ENCODE measurements at regions not wholly inside any gene's neighbourhood (a gene's known extent, or its start where the extent isn't known, plus 50 kb on each side); places are given as distances from the start of the nearest gene placed in this dataset.

GRCh38 chr5:3393122-3393919 lies 202.3 kb upstream of the IRX1 start:
- DNase-seq, result no peak

DNA sequence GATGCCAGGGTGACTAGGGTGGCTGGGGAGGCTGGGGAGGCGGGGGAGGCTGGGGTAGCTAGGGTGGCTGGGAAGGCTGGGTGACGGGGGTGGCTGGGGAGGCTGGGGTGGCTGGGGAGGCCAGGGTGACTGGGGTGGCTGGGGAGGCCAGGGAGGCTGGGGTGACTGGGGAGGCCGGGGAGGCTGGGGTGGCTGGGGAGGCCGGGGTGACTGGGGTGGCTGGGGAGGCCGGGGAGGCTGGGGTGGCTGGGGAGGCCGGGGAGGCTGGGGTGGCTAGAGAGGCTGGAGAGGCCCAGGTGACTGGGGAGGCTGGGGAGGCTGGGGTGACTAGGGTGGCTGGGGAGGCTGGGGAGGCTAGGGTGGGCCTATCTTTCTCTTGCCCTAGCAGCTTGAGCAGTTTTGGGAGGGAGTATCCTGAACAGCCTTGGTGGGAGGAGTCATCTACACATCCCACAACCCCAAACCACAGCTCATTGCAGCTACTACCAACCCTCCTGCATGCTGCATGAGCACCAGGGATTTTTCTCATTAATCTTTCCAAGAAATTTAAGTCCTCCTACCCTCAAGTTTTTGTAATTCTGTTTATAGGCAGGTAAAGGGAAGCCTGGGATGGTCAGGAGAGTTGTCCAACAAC lies 203.2 kb upstream of the IRX1 start:
- DNase-seq, result no peak

DNA sequence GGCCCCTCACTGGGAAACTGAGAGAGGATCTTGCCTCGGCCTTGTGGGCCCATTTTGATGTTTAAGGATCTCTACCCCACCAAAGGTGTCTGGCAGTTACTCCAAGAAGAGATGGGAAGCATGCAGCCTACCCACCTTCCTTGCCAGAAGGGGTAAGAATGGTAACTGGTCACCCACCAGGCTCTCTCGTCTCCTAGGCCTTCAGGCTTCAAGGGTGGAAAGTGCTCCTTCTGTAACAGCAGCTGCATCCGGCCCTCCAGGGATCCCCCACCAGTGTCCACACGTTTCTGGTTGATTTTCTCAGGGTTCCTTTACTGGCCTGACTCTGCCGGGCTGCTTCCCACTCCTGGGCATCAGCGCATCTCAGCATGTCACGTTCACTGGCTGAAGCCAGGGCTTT lies 204.4 kb upstream of the IRX1 start:
- no peak for DNase-seq

- no peak for DNase-seq
Measured at GRCh38 chr5:3389471-3390026, 206.1 kb upstream of the IRX1 start.

DNA sequence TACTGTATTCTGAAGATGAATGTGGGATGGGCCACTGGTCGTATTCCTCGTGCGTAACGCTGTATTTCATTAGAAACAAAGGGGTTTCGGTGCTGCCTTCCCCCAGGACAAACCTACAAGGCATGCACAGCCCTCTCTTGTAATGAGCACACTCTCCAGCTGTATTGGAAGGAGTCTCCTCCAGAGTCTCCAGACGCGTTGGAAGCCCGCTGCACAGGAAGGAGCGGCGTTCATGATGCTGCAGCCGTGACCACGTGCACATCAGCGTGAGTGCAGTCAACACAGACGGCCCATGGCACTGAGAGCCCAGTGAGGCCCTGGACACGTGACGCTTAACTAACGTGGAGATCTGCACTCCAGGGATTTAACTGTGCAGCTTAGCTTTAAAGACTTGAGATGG lies 209.0 kb upstream of the IRX1 start:
- no peak for DNase-seq

- no peak for DNase-seq
Measured at GRCh38 chr5:3385991-3386519, 209.6 kb upstream of the IRX1 start.

DNA sequence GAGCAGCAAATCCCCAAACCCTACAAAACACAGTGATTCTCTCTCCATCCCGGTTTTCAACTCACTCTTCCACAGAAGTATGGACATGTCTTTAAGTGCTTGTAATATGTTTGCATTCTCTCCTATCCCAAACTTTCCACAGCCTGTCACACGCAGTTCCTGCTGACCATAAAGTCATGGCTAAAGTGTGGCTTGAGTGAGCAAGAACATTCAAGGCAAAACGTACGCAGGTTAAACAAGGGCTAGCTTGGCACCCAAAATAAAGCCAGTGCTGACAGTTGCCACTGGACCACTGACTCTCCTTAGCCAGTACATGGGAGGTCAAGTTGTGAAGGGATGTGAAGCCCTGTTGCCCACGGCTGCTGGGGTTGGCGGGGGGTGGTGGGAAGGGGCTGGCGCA lies 211.1 kb upstream of the IRX1 start:
- DNase-seq, result no peak

- DNase-seq, result no peak
Measured at GRCh38 chr5:3382782-3383181, 212.8 kb upstream of the IRX1 start.

DNA sequence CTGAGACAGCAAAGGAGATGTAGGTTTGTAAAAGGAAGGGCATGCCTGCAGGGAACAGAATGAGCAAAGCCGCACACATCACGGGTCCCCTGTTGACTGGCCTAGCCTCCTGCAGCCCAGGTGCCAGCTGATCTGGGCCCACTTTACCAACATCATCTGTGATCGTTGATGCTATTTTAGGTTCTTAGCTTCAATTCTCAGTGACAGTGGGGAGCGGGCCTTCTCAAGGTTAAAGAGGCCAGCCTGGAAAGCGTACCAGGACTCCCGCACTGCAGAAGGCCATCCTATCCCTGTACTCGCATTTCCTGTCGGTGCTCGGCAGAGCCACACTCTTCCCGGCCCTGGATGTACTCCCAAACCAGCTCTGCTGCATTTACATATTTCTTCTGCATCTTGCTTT lies 213.5 kb upstream of the IRX1 start:
- DNase-seq, result no peak

- no peak for DNase-seq
Measured at GRCh38 chr5:3381206-3381825, 214.3 kb upstream of the IRX1 start.

DNA sequence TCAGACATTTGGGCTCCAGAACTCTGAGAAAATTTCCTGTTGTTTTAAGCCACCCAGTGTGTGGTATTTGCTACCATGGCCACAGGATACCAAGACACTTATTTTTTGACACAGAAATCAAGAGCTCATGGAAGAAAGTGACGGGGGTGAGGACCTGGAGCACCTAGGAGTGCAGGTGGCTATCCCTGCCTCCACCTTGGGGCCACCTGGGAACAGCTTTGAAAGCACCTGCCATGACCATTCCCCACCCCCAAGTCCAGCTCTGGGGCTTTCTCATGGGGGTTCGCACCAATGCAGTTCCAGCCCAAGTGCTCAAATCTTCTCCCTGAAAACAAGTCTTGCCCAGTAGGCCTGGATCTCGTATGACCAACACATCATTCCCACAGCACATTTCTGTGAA lies 214.9 kb upstream of the IRX1 start:
- no peak for DNase-seq

DNA sequence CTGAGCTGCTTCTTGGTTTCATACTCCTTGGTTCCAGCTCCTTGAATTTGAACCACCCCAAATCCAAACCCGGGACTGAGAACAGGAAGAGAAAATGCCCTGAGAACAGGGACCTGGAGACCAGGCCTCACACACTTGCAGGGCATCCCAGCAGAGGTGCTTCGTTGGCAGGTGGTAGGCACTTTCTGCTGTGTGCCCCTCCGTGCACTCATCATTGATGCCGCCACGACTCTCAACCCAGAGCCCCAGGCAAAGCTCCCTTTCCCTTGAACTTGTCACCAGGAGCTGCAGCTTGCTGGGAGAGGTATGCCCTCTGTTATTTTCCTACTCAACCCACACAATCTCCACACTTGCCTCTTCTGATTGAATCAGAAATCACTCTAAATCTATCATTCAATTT lies 217.8 kb upstream of the IRX1 start:
- DNase-seq, result no peak

DNA sequence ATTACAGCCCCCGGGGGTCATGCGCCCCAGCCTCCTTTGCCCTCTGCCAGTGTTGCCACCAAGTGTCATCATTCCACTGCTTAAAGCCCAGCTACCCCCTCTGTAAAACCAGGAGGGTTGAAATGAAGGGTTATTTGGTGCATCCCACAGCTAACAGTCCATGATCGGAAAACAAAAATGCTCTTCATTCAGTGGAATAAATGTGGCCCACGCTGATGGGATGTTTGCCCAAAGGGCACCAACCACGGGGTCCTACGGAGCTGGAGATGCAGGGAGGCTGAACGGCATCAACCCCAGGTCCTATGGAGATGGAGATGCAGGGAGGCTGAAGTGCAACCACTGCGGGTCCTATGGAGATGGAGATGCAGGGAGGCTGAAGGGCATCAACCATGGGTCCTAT lies 218.5 kb upstream of the IRX1 start:
- DNase-seq, result no peak

- no peak for DNase-seq
Measured at GRCh38 chr5:3376611-3377010, 219.0 kb upstream of the IRX1 start.

GRCh38 chr5:3375586-3376311 lies 219.9 kb upstream of the IRX1 start:
- no peak for DNase-seq

DNA sequence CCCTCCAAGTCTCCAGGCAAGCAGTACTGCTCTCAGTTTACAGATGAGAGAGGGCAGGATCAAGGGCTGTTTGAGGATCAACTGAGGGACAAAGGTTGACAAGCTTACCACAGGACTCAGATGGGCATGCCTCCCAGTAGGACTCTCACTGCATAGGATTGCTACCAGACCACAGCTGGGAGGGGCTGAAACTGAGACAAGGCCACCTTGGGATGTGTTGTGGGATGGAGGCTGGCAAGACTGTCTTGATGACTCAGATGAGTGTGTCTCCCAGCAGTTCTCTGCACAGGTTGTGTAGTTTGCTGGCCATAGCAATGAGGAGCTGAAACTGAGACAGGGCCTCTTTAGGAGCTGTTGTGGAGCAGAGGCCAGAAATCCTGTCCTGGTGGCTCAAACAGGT lies 222.2 kb upstream of the IRX1 start:
- DNase-seq, result no peak

DNA sequence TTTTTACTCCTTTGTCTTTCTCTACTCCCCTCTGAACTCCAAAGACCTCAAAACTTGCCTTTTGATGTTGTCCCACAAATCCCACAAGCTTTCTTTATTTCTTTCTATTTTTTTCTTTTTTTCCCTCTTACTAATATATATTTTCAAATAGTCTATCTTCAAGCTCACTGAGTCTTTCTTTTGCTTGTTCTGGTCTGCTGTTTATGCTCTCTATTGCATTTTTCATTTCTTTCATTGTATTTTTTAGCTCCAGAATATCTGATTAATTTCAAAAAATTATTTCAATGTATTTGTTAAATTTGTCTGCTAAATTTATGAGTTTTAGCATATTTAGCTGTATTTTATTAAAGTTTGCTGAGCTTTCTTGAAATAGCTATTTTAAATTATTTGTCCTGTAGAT lies 223.3 kb upstream of the IRX1 start:
- no peak for DNase-seq

- no peak for DNase-seq
Measured at GRCh38 chr5:3365501-3366215, 230.0 kb upstream of the IRX1 start.

GRCh38 chr5:3364941-3365340 lies 230.7 kb upstream of the IRX1 start:
- DNase-seq, result no peak

DNA sequence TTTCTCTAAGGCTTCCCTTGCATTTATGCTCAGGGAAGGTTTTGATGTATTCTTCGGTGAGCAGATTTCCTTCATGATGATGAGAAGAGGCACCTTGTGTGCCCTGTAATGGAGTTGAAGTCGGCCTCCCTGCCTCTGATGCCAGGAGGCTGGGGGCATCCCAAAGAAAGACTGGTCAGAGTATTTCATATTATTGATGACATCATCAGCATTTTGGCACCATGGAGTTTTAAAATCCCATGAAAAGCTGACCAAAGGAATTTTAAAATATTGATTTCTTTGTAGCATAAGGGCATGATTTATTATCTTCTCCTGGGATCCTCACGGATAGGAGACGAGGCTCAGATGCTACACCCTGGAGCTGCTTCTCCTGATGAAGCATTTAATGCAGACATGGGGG lies 231.2 kb upstream of the IRX1 start:
- no peak for DNase-seq

DNA sequence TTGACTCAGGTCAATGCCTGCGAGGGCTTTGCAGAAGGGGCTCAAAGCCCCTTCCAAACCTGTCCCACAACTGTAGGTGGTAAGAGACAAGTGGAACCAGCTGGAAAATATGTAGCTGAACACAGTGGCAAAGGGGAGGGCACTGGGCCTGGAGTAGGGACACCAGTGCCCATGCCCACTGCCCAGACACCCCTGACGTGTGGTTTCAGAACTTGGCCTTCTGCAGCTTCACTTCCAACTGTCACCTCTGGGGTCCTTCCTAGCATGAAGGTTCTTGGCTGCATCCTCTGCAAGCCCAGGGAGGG lies 233.1 kb upstream of the IRX1 start:
- DNase-seq, result no peak

DNA sequence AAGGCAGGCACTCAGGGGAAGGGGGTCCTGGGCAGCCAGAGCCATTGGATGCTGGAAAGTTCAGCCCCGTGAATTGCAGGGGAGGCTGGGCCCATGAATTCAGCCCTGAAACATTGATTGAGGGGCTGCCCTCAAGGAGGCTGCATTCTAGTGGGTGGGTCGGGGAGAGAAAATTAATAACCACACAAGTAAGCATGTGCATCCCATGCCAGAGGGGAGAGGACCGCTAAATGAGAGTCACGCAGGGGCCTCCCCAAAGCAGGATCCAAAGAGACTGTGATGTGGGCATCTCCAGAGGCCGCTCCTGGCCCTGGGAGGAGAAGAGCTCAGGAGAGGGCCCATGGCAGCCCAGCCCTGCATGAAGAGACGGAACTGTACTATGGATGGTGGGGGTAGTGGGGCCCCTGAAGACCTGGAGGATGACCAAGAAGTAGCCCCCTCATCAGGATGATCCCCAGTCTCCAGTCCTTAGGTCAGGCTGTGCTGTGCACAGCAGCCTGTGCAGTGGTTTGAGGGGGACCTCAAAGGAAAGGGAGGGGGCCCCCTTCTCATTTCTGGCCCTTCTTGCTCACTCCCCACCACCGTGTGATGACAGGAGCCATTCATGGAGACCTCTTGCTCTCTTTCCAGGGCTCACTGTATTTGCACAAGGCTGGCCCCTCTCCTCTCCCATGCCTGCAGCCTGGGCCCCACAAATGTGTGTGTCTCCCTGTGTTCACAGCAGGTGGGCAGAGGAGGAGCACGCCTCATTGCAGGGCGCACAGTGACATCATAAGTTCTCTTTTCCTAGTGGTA lies 233.6 kb upstream of the IRX1 start:
- DNase-seq, result no peak

Data from NCI-H1417 (cell line).